OCI-LY1 (cell line): ENCODE measurements at regions not wholly inside any gene's neighbourhood (a gene's known extent, or its start where the extent isn't known, plus 50 kb on each side); places are given as distances from the start of the nearest gene placed in this dataset.

Experiments used
- H2AFZ ChIP-seq: fragments of 200-600 bp; sonication (generic), shearing (Covaris generic); 2 replicates; pipeline ENCODE4 v1.6.0; 2014; ENCODE audit warnings: antibody characterized with exemption, mild to moderate bottlenecking, low read length
- H3F3A ChIP-seq: fragments of 200-600 bp; sonication (generic), shearing (Covaris generic); 2 replicates; pipeline ENCODE4 v1.6.0; 2014; ENCODE audit warnings: mild to moderate bottlenecking, antibody characterized with exemption, low read length, moderate library complexity; ENCODE audit not compliant: insufficient read depth
- H3K27ac ChIP-seq: fragments of 200-600 bp; sonication (generic); 2 replicates; pipeline ENCODE4 v1.5.1; 2014; ENCODE audit warnings: low read length, mixed run types, mild to moderate bottlenecking, low read depth; ENCODE audit not compliant: poor library complexity, severe bottlenecking
- H3K27me3 ChIP-seq: fragments of 200-600 bp; sonication (generic); 2 replicates; pipeline ENCODE4 v1.6.0; 2014; ENCODE audit warnings: antibody characterized with exemption, mild to moderate bottlenecking, low read length, moderate library complexity; ENCODE audit not compliant: insufficient read depth
- H3K36me3 ChIP-seq: fragments of 200-600 bp; sonication (generic); 2 replicates; pipeline ENCODE4 v1.6.1; 2014; ENCODE audit warnings: mild to moderate bottlenecking, antibody characterized with exemption, low read length, moderate library complexity, mixed read lengths; ENCODE audit not compliant: insufficient read depth
- H3K4me1 ChIP-seq: fragments of 200-600 bp; sonication (generic); 2 replicates; pipeline ENCODE4 v1.5.1; 2014; ENCODE audit warnings: mild to moderate bottlenecking, low read length, moderate library complexity; ENCODE audit not compliant: insufficient read depth, severe bottlenecking
- H3K4me2 ChIP-seq: fragments of 200-600 bp; sonication (generic), shearing (Covaris generic); 2 replicates; pipeline ENCODE4 v1.6.1; 2014; ENCODE audit warnings: low read length
- H3K4me3 ChIP-seq: fragments of 200-600 bp; sonication (generic); 2 replicates; pipeline ENCODE4 v1.5.1; 2014; ENCODE audit warnings: low read length, low read depth, mild to moderate bottlenecking, mixed read lengths; ENCODE audit not compliant: poor library complexity, severe bottlenecking
- H3K79me2 ChIP-seq: fragments of 200-600 bp; shearing (Covaris generic); 2 replicates; pipeline ENCODE4 v1.6.1; 2016; ENCODE audit warnings: mixed run types, low read length, mixed read lengths; ENCODE audit not compliant: insufficient read depth
- H3K9ac ChIP-seq: fragments of 200-600 bp; sonication (generic), shearing (Covaris generic); 2 replicates; pipeline ENCODE4 v1.6.1; 2014; ENCODE audit warnings: mild to moderate bottlenecking, low read length, mixed read lengths
- H3K9me2 ChIP-seq: fragments of 200-600 bp; sonication (generic), shearing (Covaris generic); 2 replicates; pipeline ENCODE4 v1.6.1; 2014; ENCODE audit warnings: low read depth, mild to moderate bottlenecking, low read length, mixed read lengths
- H3K9me3 ChIP-seq: fragments of 200-600 bp; shearing (Covaris generic); 2 replicates; pipeline ENCODE4 v1.6.1; 2014; ENCODE audit warnings: low read length, mixed read lengths
- H4K20me1 ChIP-seq: fragments of 200-600 bp; sonication (generic), shearing (Covaris generic); 2 replicates; pipeline ENCODE4 v1.6.0; 2016; ENCODE audit warnings: mild to moderate bottlenecking, low read length; ENCODE audit not compliant: insufficient read depth
- CTCF ChIP-seq: fragments of 200-600 bp; sonication (generic), shearing (Covaris generic); IDR thresholded peaks from 2 replicates; pipeline ENCODE4 v1.5.1; 2017; ENCODE audit warnings: mild to moderate bottlenecking, antibody characterized with exemption, low read length, moderate library complexity, mixed read lengths
- EZH2 ChIP-seq: fragments of 200-600 bp; sonication (generic), shearing (Covaris generic); IDR thresholded peaks from 2 replicates; pipeline ENCODE4 v1.8.0; 2017; ENCODE audit warnings: borderline replicate concordance, mixed run types, mild to moderate bottlenecking, antibody characterized with exemption, low read length, moderate library complexity, mixed read lengths

GRCh38 chr6:156254240-156254639 lies 522.9 kb upstream of the ARID1B start:
- Histone ChIP-seq H3K27ac (no peak overlapping the region), H3K4me2 (no peak overlapping the region), H3K9ac (no peak overlapping the region), H3K9me2 (no peaks in the 10 kb centered on the region), H3K36me3 (no peaks in the 10 kb centered on the region), H3K4me3 (no peak overlapping the region), H2AFZ (no peak overlapping the region), H3K79me2 (no peaks in the 10 kb centered on the region), H3F3A (no peaks in the 10 kb centered on the region), H3K4me1 (no peaks in the 10 kb centered on the region), H4K20me1 (no peaks in the 10 kb centered on the region), H3K27me3 (no peaks in the 10 kb centered on the region), H3K9me3 (no peaks in the 10 kb centered on the region)
- TF ChIP-seq CTCF (no peak), EZH2 (no peak)

GRCh38 chr6:156250593-156250992 lies 526.6 kb upstream of the ARID1B start:
- no peaks in the 10 kb centered on the region for H4K20me1 ChIP-seq
- TF ChIP-seq CTCF (no peak), EZH2 (no peak)
- no peak overlapping the region for H2AFZ ChIP-seq
- H3K9me3 ChIP-seq: no peaks in the 10 kb centered on the region
- no peaks in the 10 kb centered on the region for H3K27me3 ChIP-seq
- H3K36me3 ChIP-seq: no peaks in the 10 kb centered on the region
- H3K9me2 ChIP-seq: no peaks in the 10 kb centered on the region
- H3K4me3 ChIP-seq: no peak overlapping the region
- no peaks in the 10 kb centered on the region for H3K79me2 ChIP-seq
- no peak overlapping the region for H3K9ac ChIP-seq
- H3F3A ChIP-seq: no peaks in the 10 kb centered on the region
- H3K4me2 ChIP-seq: no peak overlapping the region
- H3K27ac ChIP-seq: no peak overlapping the region
- H3K4me1 ChIP-seq: no peaks in the 10 kb centered on the region

- Histone ChIP-seq H3K9me3 (no peaks in the 10 kb centered on the region), H3K36me3 (no peaks in the 10 kb centered on the region), H3K4me2 (no peak overlapping the region), H3F3A (no peaks in the 10 kb centered on the region), H3K4me1 (no peaks in the 10 kb centered on the region), H3K27ac (no peak overlapping the region), H3K79me2 (no peaks in the 10 kb centered on the region), H3K9ac (no peak overlapping the region), H3K9me2 (no peaks in the 10 kb centered on the region), H3K4me3 (no peak overlapping the region), H2AFZ (no peak overlapping the region), H4K20me1 (no peaks in the 10 kb centered on the region; the same call in 1 of the 2 replicates), H3K27me3 (no peaks in the 10 kb centered on the region)
- TF ChIP-seq CTCF (no peak), EZH2 (no peak)
Measured at GRCh38 chr6:156242206-156242605, 535.0 kb upstream of the ARID1B start.
